HFFc6 (cell line): ENCODE measurements at regions not wholly inside any gene's neighbourhood (a gene's known extent, or its start where the extent isn't known, plus 50 kb on each side); places are given as distances from the start of the nearest gene placed in this dataset.

Source experiments
- DNase-seq: peaks from one replicate; pipeline ENCODE4 v3.0.0-alpha.2; 2018
- H3K27ac Mint-ChIP-seq: 2 replicates; pipeline ENCODE4 v1.8.0; 2020; ENCODE audit warnings: mild to moderate bottlenecking, mixed read lengths
- H3K27me3 Mint-ChIP-seq: 2 replicates; pipeline ENCODE4 v1.8.0; 2021; ENCODE audit warnings: mild to moderate bottlenecking, moderate library complexity, mixed read lengths; ENCODE audit not compliant: insufficient read depth
- H3K36me3 Mint-ChIP-seq: 2 replicates; pipeline ENCODE4 v1.8.0; 2021; ENCODE audit warnings: low read depth, mixed read lengths
- H3K4me1 Mint-ChIP-seq: 2 replicates; pipeline ENCODE4 v1.8.0; 2020; ENCODE audit warnings: low read depth, mixed read lengths
- H3K4me3 Mint-ChIP-seq: 2 replicates; pipeline ENCODE4 v1.8.0; 2020; ENCODE audit warnings: mild to moderate bottlenecking, moderate library complexity, mixed read lengths
- H3K9me3 Mint-ChIP-seq: 2 replicates; pipeline ENCODE4 v1.8.0; 2020; ENCODE audit warnings: mild to moderate bottlenecking, mixed read lengths
- TF ChIP-seq, protein P1 (sequence below): fragments of 200-600 bp; sonication (generic); IDR thresholded peaks from 2 replicates; pipeline ENCODE4 v1.5.0; 2021; ENCODE audit warnings: antibody characterized with exemption, mild to moderate bottlenecking

DNA sequence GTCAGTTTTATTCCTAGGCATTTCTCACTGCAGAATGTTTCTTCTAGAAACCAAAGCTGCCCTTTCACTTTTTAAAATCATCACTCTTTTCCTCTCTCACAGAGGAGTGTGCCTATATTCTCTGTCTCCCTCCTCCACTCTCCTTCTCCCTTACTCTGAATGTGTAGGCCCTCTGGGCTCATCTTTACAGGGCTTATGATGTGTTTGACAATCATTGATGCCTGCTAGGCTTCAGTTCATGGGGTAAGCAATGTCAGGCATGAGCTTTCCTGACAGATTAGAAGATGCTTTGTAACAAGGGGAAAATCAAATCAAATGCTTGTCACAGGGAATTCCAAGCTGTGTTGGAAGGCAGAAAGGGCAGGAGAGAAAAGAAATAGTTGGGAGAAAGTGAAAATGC is 742.9 kb downstream of the SORCS3 start:
- Mint-ChIP-seq H3K27ac (no peak overlapping the region), H3K9me3 (peaks cover 31% of the 10 kb centered on the region), H3K4me3 (no peak overlapping the region), H3K4me1 (no peaks in the 10 kb centered on the region), H3K36me3 (no peaks in the 10 kb centered on the region; the same call in 1 of the 2 replicates), H3K27me3 (no peaks in the 10 kb centered on the region)
- TF ChIP-seq, protein P1, sequence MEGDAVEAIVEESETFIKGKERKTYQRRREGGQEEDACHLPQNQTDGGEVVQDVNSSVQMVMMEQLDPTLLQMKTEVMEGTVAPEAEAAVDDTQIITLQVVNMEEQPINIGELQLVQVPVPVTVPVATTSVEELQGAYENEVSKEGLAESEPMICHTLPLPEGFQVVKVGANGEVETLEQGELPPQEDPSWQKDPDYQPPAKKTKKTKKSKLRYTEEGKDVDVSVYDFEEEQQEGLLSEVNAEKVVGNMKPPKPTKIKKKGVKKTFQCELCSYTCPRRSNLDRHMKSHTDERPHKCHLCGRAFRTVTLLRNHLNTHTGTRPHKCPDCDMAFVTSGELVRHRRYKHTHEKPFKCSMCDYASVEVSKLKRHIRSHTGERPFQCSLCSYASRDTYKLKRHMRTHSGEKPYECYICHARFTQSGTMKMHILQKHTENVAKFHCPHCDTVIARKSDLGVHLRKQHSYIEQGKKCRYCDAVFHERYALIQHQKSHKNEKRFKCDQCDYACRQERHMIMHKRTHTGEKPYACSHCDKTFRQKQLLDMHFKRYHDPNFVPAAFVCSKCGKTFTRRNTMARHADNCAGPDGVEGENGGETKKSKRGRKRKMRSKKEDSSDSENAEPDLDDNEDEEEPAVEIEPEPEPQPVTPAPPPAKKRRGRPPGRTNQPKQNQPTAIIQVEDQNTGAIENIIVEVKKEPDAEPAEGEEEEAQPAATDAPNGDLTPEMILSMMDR = no peak
- DNase-seq = no peak

DNA sequence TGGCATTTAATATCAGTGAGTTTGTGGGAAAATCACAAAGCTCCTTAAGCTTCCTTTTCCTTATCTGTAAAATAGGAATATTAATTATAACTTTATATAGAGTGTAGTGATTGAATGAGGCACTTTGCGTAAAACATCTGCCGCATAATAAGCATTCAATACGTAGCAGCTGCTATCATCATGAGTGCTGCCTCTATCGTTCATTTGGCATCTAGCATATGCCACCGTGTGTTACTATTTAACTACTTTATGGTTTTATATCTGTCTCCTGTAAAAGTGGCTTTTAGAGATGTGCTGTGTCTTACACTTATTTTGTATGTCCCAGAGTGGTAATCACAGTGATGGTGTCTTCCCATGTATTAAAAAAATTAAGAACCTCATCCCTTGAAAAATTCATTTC is 729.6 kb downstream of the SORCS3 start:
- TF ChIP-seq, protein P1 = no peak
- no peaks in the 10 kb centered on the region for H3K4me1 Mint-ChIP-seq
- H3K4me3 Mint-ChIP-seq = no peak overlapping the region
- H3K36me3 Mint-ChIP-seq = no peaks in the 10 kb centered on the region
- H3K27me3 Mint-ChIP-seq = no peaks in the 10 kb centered on the region
- H3K27ac Mint-ChIP-seq = no peak overlapping the region
- no peak for DNase-seq
- H3K9me3 Mint-ChIP-seq = peaks cover 45% of the 10 kb centered on the region

DNA sequence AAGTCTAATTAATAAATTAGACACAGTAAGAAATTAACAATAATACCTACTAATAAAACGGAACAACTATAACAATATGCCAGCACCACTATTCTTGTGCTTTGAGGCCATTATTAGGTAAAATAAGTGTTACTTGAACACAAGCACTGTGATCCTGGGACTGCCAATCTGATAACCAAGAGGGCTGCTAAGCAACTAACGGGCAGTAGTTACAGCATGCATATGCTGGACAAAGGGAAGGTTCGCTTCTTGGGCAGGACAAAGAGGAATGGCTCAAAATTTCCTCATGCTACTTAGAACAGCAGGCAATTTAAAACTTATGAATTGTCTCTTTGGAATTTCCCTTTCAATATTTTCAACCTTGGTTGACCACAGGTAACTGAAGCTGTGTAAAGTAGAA is 718.6 kb downstream of the SORCS3 start:
- TF ChIP-seq, protein P1 = no peak
- Mint-ChIP-seq H3K4me1 (no peaks in the 10 kb centered on the region), H3K9me3 (peaks cover 23% of the 10 kb centered on the region), H3K4me3 (no peak overlapping the region), H3K36me3 (no peaks in the 10 kb centered on the region), H3K27ac (no peak overlapping the region), H3K27me3 (no peaks in the 10 kb centered on the region)
- DNase-seq = no peak

DNA sequence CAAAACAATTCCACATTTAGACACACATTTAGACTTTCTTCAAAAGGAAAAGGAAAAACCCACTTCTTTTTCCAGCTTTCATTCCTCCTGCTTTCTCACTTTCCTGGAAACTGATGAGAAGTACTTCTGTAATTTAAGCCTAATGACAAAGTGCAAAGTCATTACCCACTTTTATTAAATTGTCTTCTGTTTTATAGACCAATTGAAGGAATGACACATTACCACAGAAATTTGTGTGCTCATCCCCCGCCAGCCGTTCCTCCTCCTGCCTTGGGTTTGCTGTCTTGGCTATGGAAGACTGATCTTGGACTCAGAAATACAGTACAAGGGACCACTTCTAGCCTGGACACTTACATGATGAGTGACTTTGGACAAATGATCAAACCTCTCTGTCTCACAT is 717.8 kb downstream of the SORCS3 start:
- Mint-ChIP-seq H3K27me3 (no peaks in the 10 kb centered on the region; the same call in 1 of the 2 replicates), H3K4me1 (no peaks in the 10 kb centered on the region), H3K9me3 (peaks cover 23% of the 10 kb centered on the region), H3K36me3 (no peaks in the 10 kb centered on the region), H3K27ac (no peak overlapping the region), H3K4me3 (no peak overlapping the region)
- TF ChIP-seq, protein P1 = no peak
- DNase-seq = no peak

DNA sequence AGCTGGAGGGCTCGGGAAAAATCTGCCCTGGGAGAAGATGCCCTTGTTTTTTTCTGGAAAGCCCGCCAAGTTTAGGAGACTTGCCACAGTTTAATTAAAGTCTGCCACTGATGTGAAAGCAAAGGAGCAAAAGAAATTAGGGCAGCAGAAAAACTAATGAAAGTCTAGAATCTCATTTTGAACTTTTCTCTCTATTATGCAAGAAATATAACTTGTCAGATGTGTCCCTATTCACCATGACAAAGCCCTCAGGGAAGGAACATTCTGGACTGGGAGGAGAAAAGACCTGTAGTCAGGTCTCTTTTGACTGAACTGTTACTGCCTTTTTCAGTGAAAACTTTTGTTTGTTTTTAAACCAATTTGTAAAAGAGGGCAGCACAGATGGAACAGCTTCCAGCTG is 715.5 kb downstream of the SORCS3 start:
- no peaks in the 10 kb centered on the region; the same call in 1 of the 2 replicates for H3K27me3 Mint-ChIP-seq
- no peak for DNase-seq
- H3K4me1 Mint-ChIP-seq = no peaks in the 10 kb centered on the region
- TF ChIP-seq, protein P1 = no peak
- H3K36me3 Mint-ChIP-seq = no peaks in the 10 kb centered on the region
- peaks cover 30% of the 10 kb centered on the region for H3K9me3 Mint-ChIP-seq
- H3K27ac Mint-ChIP-seq = no peak overlapping the region
- no peak overlapping the region for H3K4me3 Mint-ChIP-seq

DNA sequence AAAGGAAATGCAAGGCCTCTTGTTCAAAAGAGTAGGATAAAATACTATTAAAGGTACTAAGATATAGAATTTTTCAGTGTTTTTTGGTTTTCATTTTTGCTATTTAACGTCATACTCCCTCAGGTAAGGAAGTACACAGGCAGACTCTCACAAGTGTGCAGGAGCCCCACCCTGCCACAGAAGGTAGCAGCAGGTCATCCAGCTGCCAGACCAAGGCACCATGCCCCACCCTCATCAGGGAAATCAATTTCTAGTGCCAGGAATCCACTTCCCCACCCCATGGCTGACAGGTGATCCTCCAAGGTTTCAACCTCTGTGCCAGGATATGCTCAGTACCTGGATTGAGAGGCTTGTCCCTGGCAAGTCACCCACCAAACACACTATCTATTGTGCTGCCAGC is 712.9 kb downstream of the SORCS3 start:
- Mint-ChIP-seq H3K27me3 (no peaks in the 10 kb centered on the region; the same call in 1 of the 2 replicates), H3K27ac (no peak overlapping the region), H3K4me1 (no peaks in the 10 kb centered on the region), H3K9me3 (peaks cover 29% of the 10 kb centered on the region), H3K36me3 (no peaks in the 10 kb centered on the region), H3K4me3 (no peak overlapping the region)
- DNase-seq = no peak
- TF ChIP-seq, protein P1 = no peak
